Mammary epithelial cell (primary cell): ENCODE measurements at regions not wholly inside any gene's neighbourhood (a gene's known extent, or its start where the extent isn't known, plus 50 kb on each side); places are given as distances from the start of the nearest gene placed in this dataset.

Experiments
- EZH2 ChIP-seq: IDR thresholded peaks from 2 replicates; pipeline ENCODE4 v1.6.1; 2012; ENCODE audit warnings: low read length, inconsistent platforms, borderline replicate concordance
- TF ChIP-seq, protein P1 (sequence below), 2 donors: IDR thresholded peaks in 1 of 2; conservative IDR thresholded peaks in 1 of 2; 2 replicates each; pipeline ENCODE4 v1.5.1; 2011 to 2012; ENCODE audit warnings: inconsistent platforms in 2 of 2, low read length in 2 of 2, mild to moderate bottlenecking in 2 of 2, control low read depth in 1 of 2, low read depth in 1 of 2; ENCODE audit not compliant: insufficient read depth in 1 of 2; ENCODE audit errors: extremely low read depth in 1 of 2

DNA sequence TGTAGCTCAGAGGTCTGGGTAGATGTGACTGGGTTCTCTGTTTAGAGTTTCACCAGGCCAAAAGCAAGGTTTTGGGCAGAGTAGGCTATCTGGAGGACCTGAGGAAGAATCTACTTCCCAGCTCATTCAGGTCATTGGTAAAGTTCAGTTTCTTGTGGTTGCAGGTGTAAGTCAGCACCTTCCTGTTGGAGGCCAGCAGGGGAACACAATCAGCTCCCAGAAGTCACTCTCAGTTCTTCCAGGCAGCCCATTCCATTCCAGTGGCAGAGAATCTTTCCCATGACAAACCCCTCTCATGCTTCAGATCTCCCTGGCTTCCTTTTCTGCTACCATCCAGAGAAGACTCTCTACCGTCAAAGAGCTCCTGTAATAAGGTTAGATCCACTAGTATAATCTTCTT, 176.2 kb upstream of the UFM1 start:
- TF ChIP-seq, protein P1, sequence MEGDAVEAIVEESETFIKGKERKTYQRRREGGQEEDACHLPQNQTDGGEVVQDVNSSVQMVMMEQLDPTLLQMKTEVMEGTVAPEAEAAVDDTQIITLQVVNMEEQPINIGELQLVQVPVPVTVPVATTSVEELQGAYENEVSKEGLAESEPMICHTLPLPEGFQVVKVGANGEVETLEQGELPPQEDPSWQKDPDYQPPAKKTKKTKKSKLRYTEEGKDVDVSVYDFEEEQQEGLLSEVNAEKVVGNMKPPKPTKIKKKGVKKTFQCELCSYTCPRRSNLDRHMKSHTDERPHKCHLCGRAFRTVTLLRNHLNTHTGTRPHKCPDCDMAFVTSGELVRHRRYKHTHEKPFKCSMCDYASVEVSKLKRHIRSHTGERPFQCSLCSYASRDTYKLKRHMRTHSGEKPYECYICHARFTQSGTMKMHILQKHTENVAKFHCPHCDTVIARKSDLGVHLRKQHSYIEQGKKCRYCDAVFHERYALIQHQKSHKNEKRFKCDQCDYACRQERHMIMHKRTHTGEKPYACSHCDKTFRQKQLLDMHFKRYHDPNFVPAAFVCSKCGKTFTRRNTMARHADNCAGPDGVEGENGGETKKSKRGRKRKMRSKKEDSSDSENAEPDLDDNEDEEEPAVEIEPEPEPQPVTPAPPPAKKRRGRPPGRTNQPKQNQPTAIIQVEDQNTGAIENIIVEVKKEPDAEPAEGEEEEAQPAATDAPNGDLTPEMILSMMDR (conservative IDR thresholded peaks at IDR 0.05 in 1 of 2, IDR thresholded peaks at IDR 0.05 in 1 of 2; ENCODE audit: extremely low read depth in 1 of 2, insufficient read depth in 1 of 2, low read depth in 1 of 2, low read length in 2 of 2) = no peak
- no peak for TF ChIP-seq EZH2
